ENCODE measurements at regions not wholly inside any gene's neighbourhood (a gene's known extent, or its start where the extent isn't known, plus 50 kb on each side); places are given as distances from the start of the nearest gene placed in this dataset.
"Not testable (repeated sequence)": the region's sequence is repeated elsewhere in the genome, so short reads cannot be mapped to it uniquely, and the experiment has no call there.

GRCh38 chr2:220550995-220551700 lies 923.7 kb downstream of the SLC4A3 start:
- DNase-seq (ENCODE audit: low read depth, low spot score) = no peak

- no peak for DNase-seq (ENCODE audit: low read depth, low spot score)
Observed at GRCh38 chr2:220552790-220553535, 925.5 kb downstream of the SLC4A3 start.

GRCh38 chr2:220555961-220556630 lies 928.7 kb downstream of the SLC4A3 start:
- no peak for DNase-seq (ENCODE audit: low read depth, low spot score)

GRCh38 chr2:220556658-220557057 lies 929.2 kb downstream of the SLC4A3 start:
- no peak for DNase-seq (ENCODE audit: low read depth, low spot score)

GRCh38 chr2:220560192-220560591 lies 932.8 kb downstream of the SLC4A3 start:
- DNase-seq (ENCODE audit: low read depth, low spot score) = no peak

- DNase-seq (ENCODE audit: low read depth, low spot score) = no peak
Observed at GRCh38 chr2:220562375-220563140, 935.1 kb downstream of the SLC4A3 start.

GRCh38 chr2:220568296-220568695 lies 940.9 kb downstream of the SLC4A3 start:
- DNase-seq (ENCODE audit: low read depth, low spot score) = no peak

GRCh38 chr2:220569112-220569897 lies 941.9 kb downstream of the SLC4A3 start:
- no peak for DNase-seq (ENCODE audit: low read depth, low spot score)

- DNase-seq (ENCODE audit: low read depth, low spot score) = no peak
Observed at GRCh38 chr2:220572385-220572784, 945.0 kb downstream of the SLC4A3 start.

- DNase-seq (ENCODE audit: low read depth, low spot score) = no peak
Observed at GRCh38 chr2:220574038-220574437, 946.6 kb downstream of the SLC4A3 start.

- no peak for DNase-seq (ENCODE audit: low read depth, low spot score)
Observed at GRCh38 chr2:220575963-220576362, 948.5 kb downstream of the SLC4A3 start.

- DNase-seq (ENCODE audit: low read depth, low spot score) = no peak
Observed at GRCh38 chr2:220579452-220579851, 952.0 kb downstream of the SLC4A3 start.

GRCh38 chr2:220580113-220580512 lies 952.7 kb downstream of the SLC4A3 start:
- no peak for DNase-seq (ENCODE audit: low read depth, low spot score)

GRCh38 chr2:220583725-220584124 lies 956.3 kb downstream of the SLC4A3 start:
- DNase-seq (ENCODE audit: low read depth, low spot score) = no peak

- no peak for DNase-seq (ENCODE audit: low read depth, low spot score)
Observed at GRCh38 chr2:220585241-220585640, 957.8 kb downstream of the SLC4A3 start.

- DNase-seq (ENCODE audit: low read depth, low spot score) = no peak
Observed at GRCh38 chr2:220586980-220587530, 959.6 kb downstream of the SLC4A3 start.

- DNase-seq (ENCODE audit: low read depth, low spot score) = no peak
Observed at GRCh38 chr2:220588148-220588547, 960.7 kb downstream of the SLC4A3 start.

- no peak for DNase-seq (ENCODE audit: low read depth, low spot score)
Observed at GRCh38 chr2:220590476-220590875, 963.0 kb downstream of the SLC4A3 start.

- no peak for DNase-seq (ENCODE audit: low read depth, low spot score)
Observed at GRCh38 chr2:220593526-220593925, 966.1 kb downstream of the SLC4A3 start.

- DNase-seq (ENCODE audit: low read depth, low spot score) = no peak
Observed at GRCh38 chr2:220601674-220602073, 970.4 kb downstream of the EPHA4 start.

- not testable (repeated sequence) for DNase-seq (ENCODE audit: low read depth, low spot score)
Observed at GRCh38 chr2:220613004-220613403, 959.1 kb downstream of the EPHA4 start.

All from brain pericyte (primary cell).